Stomach (tissue), 8 donors: ENCODE measurements at regions not wholly inside any gene's neighbourhood (a gene's known extent, or its start where the extent isn't known, plus 50 kb on each side); places are given as distances from the start of the nearest gene placed in this dataset.
"Not testable (repeated sequence)": the region's sequence is repeated elsewhere in the genome, so short reads cannot be mapped to it uniquely, and the experiment has no call there.

Source experiments
- DNase-seq, 2 donors: peaks; one replicate each; pipeline versions ENCODE4 v3.0.0 to v3.0.0-alpha.2; 2013 to 2019
- H3K27ac ChIP-seq, 5 donors: fragments of 200-600 bp in 4 of 5; sonication (generic) in 4 of 5; one replicate each; pipeline ENCODE4 v1.5.1; 2013 to 2019; ENCODE audit warnings: mild to moderate bottlenecking in 1 of 5, moderate library complexity in 1 of 5
- H3K27me3 ChIP-seq, 3 donors: fragments of 200-600 bp; sonication (generic); one replicate each; pipeline ENCODE4 v1.5.1; 2017 to 2019; ENCODE audit warnings: mixed run types in 1 of 3
- H3K36me3 ChIP-seq, 4 donors: fragments of 200-600 bp; sonication (generic); 1 replicate in 3 of 4; 2 replicates in 1 of 4; pipeline ENCODE4 v1.5.1; 2016 to 2019
- H3K4me1 ChIP-seq, 4 donors: fragments of 200-600 bp; sonication (generic); one replicate each; pipeline ENCODE4 v1.5.1; 2016 to 2019
- H3K4me3 ChIP-seq, 4 donors: fragments of 200-600 bp; sonication (generic) in 3 of 4; one replicate each; pipeline ENCODE4 v1.5.1; 2016 to 2019; ENCODE audit warnings: mild to moderate bottlenecking in 1 of 4
- H3K9me3 ChIP-seq, 4 donors: fragments of 200-600 bp; sonication (generic); one replicate each; pipeline ENCODE4 v1.5.1; 2016 to 2019
- EP300 ChIP-seq: sonication (generic); formaldehyde crosslinking; IDR thresholded peaks from one replicate; pipeline ENCODE4 v1.6.1; 2017; ENCODE audit warnings: antibody characterized with exemption
- POLR2A ChIP-seq, 4 donors: fragments of 450-650 bp; IDR thresholded peaks; one replicate each; pipeline ENCODE4 v1.6.1; 2016; ENCODE audit warnings: antibody characterized with exemption in 4 of 4, control low read depth in 2 of 4, mild to moderate bottlenecking in 1 of 4, moderate library complexity in 1 of 4
- POLR2AphosphoS5 ChIP-seq, 3 donors: sonication (generic); formaldehyde crosslinking; IDR thresholded peaks; one replicate each; pipeline ENCODE4 v1.6.1; 2016; ENCODE audit warnings: antibody characterized with exemption in 3 of 3
- WGBS, 5 donors: extraction: QIAGEN DNeasy Blood & Tissue Kit in 3 of 5; methylation state at CpG; one replicate each; pipeline versions ENCODE4 v1.1.5 to v1.1.7; 2013 to 2018; 5-methylcytosine and 5-hydroxymethylcytosine counted together
- intact Hi-C: fragments of 100-400 bp; cut with DNase I; formaldehyde crosslinking; loops from one replicate; pipeline ENCODE4 v1.15.1; 2023; ENCODE audit warnings: low total_unique reads
- TF ChIP-seq, protein P1 (sequence below), 7 experiments: fragments of 450-650 bp in 4 of 7; fragments of 200-600 bp in 3 of 7; sonication (generic) in 3 of 7; IDR thresholded peaks; one replicate each; pipeline ENCODE4 v1.5.1; 2016 to 2019; ENCODE audit warnings: antibody characterized with exemption in 7 of 7, control low read depth in 2 of 7, mild to moderate bottlenecking in 1 of 7
- donor health status: healthy with polysubstance abuse.
- donor health status: Bipolar disorder and iron deficiency.
- donor health status: healthy.

- TF ChIP-seq, protein P1, sequence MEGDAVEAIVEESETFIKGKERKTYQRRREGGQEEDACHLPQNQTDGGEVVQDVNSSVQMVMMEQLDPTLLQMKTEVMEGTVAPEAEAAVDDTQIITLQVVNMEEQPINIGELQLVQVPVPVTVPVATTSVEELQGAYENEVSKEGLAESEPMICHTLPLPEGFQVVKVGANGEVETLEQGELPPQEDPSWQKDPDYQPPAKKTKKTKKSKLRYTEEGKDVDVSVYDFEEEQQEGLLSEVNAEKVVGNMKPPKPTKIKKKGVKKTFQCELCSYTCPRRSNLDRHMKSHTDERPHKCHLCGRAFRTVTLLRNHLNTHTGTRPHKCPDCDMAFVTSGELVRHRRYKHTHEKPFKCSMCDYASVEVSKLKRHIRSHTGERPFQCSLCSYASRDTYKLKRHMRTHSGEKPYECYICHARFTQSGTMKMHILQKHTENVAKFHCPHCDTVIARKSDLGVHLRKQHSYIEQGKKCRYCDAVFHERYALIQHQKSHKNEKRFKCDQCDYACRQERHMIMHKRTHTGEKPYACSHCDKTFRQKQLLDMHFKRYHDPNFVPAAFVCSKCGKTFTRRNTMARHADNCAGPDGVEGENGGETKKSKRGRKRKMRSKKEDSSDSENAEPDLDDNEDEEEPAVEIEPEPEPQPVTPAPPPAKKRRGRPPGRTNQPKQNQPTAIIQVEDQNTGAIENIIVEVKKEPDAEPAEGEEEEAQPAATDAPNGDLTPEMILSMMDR (IDR thresholded peaks at IDR 0.05): no peak
- 62 to 82% (median 76%) methylated on average over 4 of the region's 4 CpGs for WGBS, 5 donors
- intact Hi-C loops: no loop called here
Observed at GRCh38 chr1:90282811-90283210, 287.9 kb downstream of the ZNF326 start.

DNA sequence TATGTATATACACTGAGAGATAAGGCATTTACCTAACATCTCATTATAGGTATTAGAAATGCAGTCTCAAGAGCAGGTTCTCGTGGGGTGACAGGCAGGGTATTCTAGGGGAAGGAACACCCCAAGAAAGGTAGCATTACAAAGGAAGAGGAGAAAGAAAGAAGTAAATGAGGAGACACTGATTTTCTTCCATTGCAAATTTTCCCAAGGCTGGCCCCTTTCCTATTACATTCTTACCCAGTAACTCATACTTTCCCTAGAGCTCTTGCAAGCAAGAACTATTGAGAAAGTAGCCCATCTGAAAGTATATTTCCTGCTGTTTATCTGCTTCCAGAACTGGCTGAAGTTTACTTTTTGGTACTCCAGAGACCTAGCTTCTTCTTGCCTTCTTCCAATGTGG lies 287.0 kb downstream of the ZNF326 start:
- H3K4me3 ChIP-seq, H3K27me3 ChIP-seq, DNase-seq, H3K9me3 ChIP-seq, H3K4me1 ChIP-seq, H3K27ac ChIP-seq, H3K36me3 ChIP-seq, intact Hi-C loops: not testable (repeated sequence)
- WGBS, 5 donors: 72 to 83% (median 80%) methylated on average over 1 of the region's 1 CpG

More at GRCh38 chr1:90282811-90283210, 287.9 kb downstream of the ZNF326 start:
- Histone ChIP-seq H3K27me3 (no peaks in the 10 kb centered on the region), H3K9me3 (no peaks in the 10 kb centered on the region), H3K4me1 (no peaks in the 10 kb centered on the region), H3K36me3 (no peaks in the 10 kb centered on the region), H3K27ac (no peak overlapping the region), H3K4me3 (no peak overlapping the region)
- no peak for DNase-seq

DNA sequence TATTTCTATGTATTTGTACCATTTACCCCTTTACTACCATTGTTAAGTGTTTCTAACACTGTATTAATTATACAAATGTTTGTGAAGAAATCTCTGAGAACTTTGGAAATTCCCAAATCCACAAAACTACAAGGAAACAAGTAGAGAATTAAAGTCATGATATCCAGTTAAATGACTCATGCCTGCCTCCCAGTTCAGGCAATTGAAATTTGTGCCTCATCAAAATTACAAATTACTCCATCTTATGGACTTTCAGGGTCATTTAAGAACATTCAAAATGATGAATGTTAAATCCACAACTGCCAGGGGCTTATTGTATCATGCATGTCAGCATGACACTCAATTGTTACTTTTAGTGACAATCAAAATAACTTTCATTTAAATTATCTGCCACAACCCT lies 282.4 kb downstream of the ZNF326 start:
- intact Hi-C loops: no loop called here
- Histone ChIP-seq H3K27ac (no peak overlapping the region), H3K9me3 (no peaks in the 10 kb centered on the region), H3K4me3 (no peak overlapping the region), H3K36me3 (no peaks in the 10 kb centered on the region), H3K27me3 (no peaks in the 10 kb centered on the region), H3K4me1 (no peaks in the 10 kb centered on the region)
- DNase-seq: no peak
- no peak for TF ChIP-seq POLR2A (IDR thresholded peaks at IDR 0.05)
- no peak for TF ChIP-seq POLR2AphosphoS5 (IDR thresholded peaks at IDR 0.05)
- TF ChIP-seq, protein P1 (IDR thresholded peaks at IDR 0.05): no peak
- TF ChIP-seq EP300: no peak

GRCh38 chr1:90274376-90274775 lies 279.5 kb downstream of the ZNF326 start:
- H3K4me3 ChIP-seq: no peak overlapping the region
- WGBS, 5 donors: 65 to 83% (median 77%) methylated on average over 5 of the region's 5 CpGs
- H3K36me3 ChIP-seq: no peaks in the 10 kb centered on the region
- intact Hi-C loops: no loop called here
- no peaks in the 10 kb centered on the region for H3K27me3 ChIP-seq
- no peaks in the 10 kb centered on the region for H3K9me3 ChIP-seq
- no peak overlapping the region for H3K27ac ChIP-seq
- no peaks in the 10 kb centered on the region for H3K4me1 ChIP-seq
- no peak for TF ChIP-seq POLR2AphosphoS5 (IDR thresholded peaks at IDR 0.05)
- TF ChIP-seq, protein P1 (IDR thresholded peaks at IDR 0.05): no peak
- TF ChIP-seq POLR2A (IDR thresholded peaks at IDR 0.05): no peak
- TF ChIP-seq EP300: no peak
- DNase-seq: no peak

DNA sequence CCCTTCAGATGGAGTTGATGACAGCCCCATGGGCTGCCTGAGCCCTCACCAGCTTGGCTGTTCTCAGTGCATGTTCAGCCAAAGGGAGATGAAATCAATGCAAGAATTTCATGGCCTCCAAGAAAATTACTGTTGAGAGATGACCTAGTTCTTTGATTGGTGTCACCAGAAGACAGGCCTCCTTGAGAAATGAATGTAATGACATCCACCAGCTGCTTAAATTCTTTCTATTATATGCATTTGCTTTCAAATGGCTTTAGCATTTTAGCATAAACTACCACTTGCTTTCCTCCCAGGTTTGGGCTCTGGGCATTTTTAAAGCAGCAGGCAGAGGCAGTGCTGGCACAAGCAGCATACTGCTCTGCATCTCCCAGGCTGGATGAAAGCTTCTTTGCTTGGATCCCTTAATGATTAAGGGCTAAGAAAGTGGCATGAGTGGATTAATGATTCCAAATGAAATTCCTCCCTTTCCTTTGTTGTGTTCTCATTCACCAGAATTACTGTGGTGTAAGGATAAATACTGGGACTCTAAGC lies 278.4 kb downstream of the ZNF326 start:
- no peak overlapping the region for H3K4me3 ChIP-seq
- TF ChIP-seq POLR2AphosphoS5 (IDR thresholded peaks at IDR 0.05) (no peak), EP300 (no peak), POLR2A (IDR thresholded peaks at IDR 0.05) (no peak)
- TF ChIP-seq, protein P1 (IDR thresholded peaks at IDR 0.05): no peak
- intact Hi-C loops: no loop called here
- DNase-seq: no peak
- no peaks in the 10 kb centered on the region for H3K36me3 ChIP-seq
- no peak overlapping the region for H3K27ac ChIP-seq
- no peaks in the 10 kb centered on the region for H3K9me3 ChIP-seq
- H3K4me1 ChIP-seq: no peaks in the 10 kb centered on the region
- H3K27me3 ChIP-seq: no peaks in the 10 kb centered on the region
